ENCODE measurements at regions not wholly inside any gene's neighbourhood (a gene's known extent, or its start where the extent isn't known, plus 50 kb on each side); places are given as distances from the start of the nearest gene placed in this dataset.
A peak's percentile ranks its signal among the peaks of the same experiment; 100 is the strongest.

- Mint-ChIP-seq H3K36me3 (ENCODE audit: low read depth) (peaks cover 2% of the 10 kb centered on the region), H3K4me3 (no peak overlapping the region), H3K4me1 (no peaks in the 10 kb centered on the region), H3K9me3 (peaks cover 12% of the 10 kb centered on the region), H3K27ac (no peak overlapping the region), H3K27me3 (ENCODE audit: insufficient read depth) (no peaks in the 10 kb centered on the region)
- TF ChIP-seq CTCF (conservative IDR thresholded peaks at IDR 0.05): no peak
- WGBS, 2 experiments (ENCODE audit: insufficient coverage in 1 of 2, insufficient read length in 1 of 2): 94 to 100% methylated on average over 2 to 6 of the region's 6 CpGs
- Histone ChIP-seq H3K4me3 (ENCODE audit: low read length) (peak overlapping the region; percentile 67), H3K27me3 (ENCODE audit: control insufficient read depth, insufficient read depth, low read length, poor library complexity, severe bottlenecking) (no peaks in the 10 kb centered on the region), H3K27ac (ENCODE audit: low read depth, low read length) (no peak overlapping the region), H3K9me3 (ENCODE audit: control insufficient read depth, low read length) (peaks cover 51% of the 10 kb centered on the region), H3K36me3 (ENCODE audit: control insufficient read depth, insufficient read depth, low read length) (peaks cover 8% of the 10 kb centered on the region), H3K9ac (ENCODE audit: extremely low read depth, low read length, poor library complexity, severe bottlenecking) (no peak overlapping the region), H3K4me1 (ENCODE audit: control insufficient read depth, insufficient read depth, low read length) (no peaks in the 10 kb centered on the region)
- DNase-seq: no peak
Measured at GRCh38 chr14:53273671-53274072, 120.5 kb upstream of the DDHD1 start.

DNA sequence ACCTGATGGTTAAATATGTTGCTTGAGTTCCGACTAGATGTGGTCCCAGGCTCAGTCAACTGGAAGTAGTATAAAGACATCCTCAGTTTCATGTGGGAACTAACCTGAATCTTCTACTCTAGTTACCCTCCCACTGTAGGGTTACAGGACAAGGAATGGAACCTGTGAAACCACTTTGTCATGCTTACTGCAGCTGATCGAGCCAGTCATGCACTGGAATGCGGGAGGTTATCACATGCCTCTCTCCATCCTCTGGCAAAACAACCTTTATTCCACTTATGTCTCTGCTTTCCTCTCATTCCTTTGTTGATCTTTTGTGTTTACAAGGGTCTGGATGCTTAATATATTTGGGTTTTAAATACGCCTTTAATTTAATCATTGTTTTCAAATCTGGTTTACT is 111.9 kb upstream of the DDHD1 start:
- Mint-ChIP-seq H3K4me1 (peaks cover 11% of the 10 kb centered on the region), H3K9me3 (peaks cover 62% of the 10 kb centered on the region)
- WGBS, 2 experiments (ENCODE audit: insufficient coverage in 1 of 2, insufficient read length in 1 of 2): 83 to 100% methylated on average over 1 to 4 of the region's 4 CpGs

GRCh38 chr14:53260928-53261327 is 107.8 kb upstream of the DDHD1 start:
- Mint-ChIP-seq H3K9me3 (peaks cover 88% of the 10 kb centered on the region), H3K4me3 (no peak overlapping the region), H3K27me3 (ENCODE audit: insufficient read depth) (no peaks in the 10 kb centered on the region), H3K4me1 (peaks cover 11% of the 10 kb centered on the region), H3K27ac (no peak overlapping the region), H3K36me3 (ENCODE audit: low read depth) (peaks cover 60% of the 10 kb centered on the region)
- no peak for DNase-seq
- peaks cover 17% of the 10 kb centered on the region for H3K36me3 ChIP-seq (ENCODE audit: control insufficient read depth, insufficient read depth, low read length)
- H3K27me3 ChIP-seq (ENCODE audit: control insufficient read depth, insufficient read depth, low read length, poor library complexity, severe bottlenecking): no peaks in the 10 kb centered on the region
- no peak overlapping the region for H3K9ac ChIP-seq (ENCODE audit: extremely low read depth, low read length, poor library complexity, severe bottlenecking)
- H3K4me3 ChIP-seq (ENCODE audit: low read length): peak overlapping the region; percentile 67
- H3K27ac ChIP-seq (ENCODE audit: low read depth, low read length): no peak overlapping the region
- WGBS, 2 experiments (ENCODE audit: insufficient coverage in 1 of 2, insufficient read length in 1 of 2): 87 to 94% methylated on average over 2 of the region's 2 CpGs
- TF ChIP-seq CTCF (conservative IDR thresholded peaks at IDR 0.05): no peak
- H3K4me1 ChIP-seq (ENCODE audit: control insufficient read depth, insufficient read depth, low read length): peaks cover 6% of the 10 kb centered on the region
- H3K9me3 ChIP-seq (ENCODE audit: control insufficient read depth, low read length): peaks cover 91% of the 10 kb centered on the region

More for the DNA sequence above, 111.9 kb upstream of the DDHD1 start:
- no peak overlapping the region for H3K4me3 Mint-ChIP-seq
- H3K4me1 ChIP-seq (ENCODE audit: control insufficient read depth, insufficient read depth, low read length): peaks cover 6% of the 10 kb centered on the region
- H3K27ac Mint-ChIP-seq: no peak overlapping the region
- no peak for DNase-seq
- H3K27me3 ChIP-seq (ENCODE audit: control insufficient read depth, insufficient read depth, low read length, poor library complexity, severe bottlenecking): no peaks in the 10 kb centered on the region
- H3K27me3 Mint-ChIP-seq (ENCODE audit: insufficient read depth): no peaks in the 10 kb centered on the region
- no peak for TF ChIP-seq CTCF (conservative IDR thresholded peaks at IDR 0.05)
- H3K27ac ChIP-seq (ENCODE audit: low read depth, low read length): no peak overlapping the region
- H3K4me3 ChIP-seq (ENCODE audit: low read length): peak overlapping the region; percentile 70
- peaks cover 50% of the 10 kb centered on the region for H3K36me3 Mint-ChIP-seq (ENCODE audit: low read depth)
- peaks cover 54% of the 10 kb centered on the region for H3K9me3 ChIP-seq (ENCODE audit: control insufficient read depth, low read length)
- no peak overlapping the region for H3K9ac ChIP-seq (ENCODE audit: extremely low read depth, low read length, poor library complexity, severe bottlenecking)
- H3K36me3 ChIP-seq (ENCODE audit: control insufficient read depth, insufficient read depth, low read length): peaks cover 14% of the 10 kb centered on the region
